Fibroblast of lung (primary cell): ENCODE measurements at regions not wholly inside any gene's neighbourhood (a gene's known extent, or its start where the extent isn't known, plus 50 kb on each side); places are given as distances from the start of the nearest gene placed in this dataset.

Experiments
- CTCF ChIP-seq, 2 donors: IDR thresholded peaks in 1 of 2; conservative IDR thresholded peaks in 1 of 2; 1 replicate in 1 of 2; 2 replicates in 1 of 2; pipeline ENCODE4 v1.5.1; 2011 to 2012; ENCODE audit warnings: low read length in 2 of 2, control low read depth in 1 of 2, inconsistent platforms in 1 of 2, low read depth in 1 of 2, mild to moderate bottlenecking in 1 of 2
- EZH2 ChIP-seq: IDR thresholded peaks from 2 replicates; pipeline ENCODE4 v1.5.1; 2012; ENCODE audit warnings: low read length, control low read depth, mild to moderate bottlenecking; ENCODE audit errors: missing control alignments

- no peak for TF ChIP-seq CTCF (conservative IDR thresholded peaks at IDR 0.05 in 1 of 2, IDR thresholded peaks at IDR 0.05 in 1 of 2; ENCODE audit: low read depth in 1 of 2, low read length in 2 of 2)
- no peak for TF ChIP-seq EZH2
Observed at GRCh38 chr12:78420991-78421390, 443.6 kb upstream of the SYT1 start.
